GM12878 (cell line): ENCODE measurements at regions not wholly inside any gene's neighbourhood (a gene's known extent, or its start where the extent isn't known, plus 50 kb on each side); places are given as distances from the start of the nearest gene placed in this dataset.

Source experiments
- ATAC-seq: fragments of 200-7000 bp; cut with Tn5 transposase; 3 replicates; pipeline ENCODE4 v1.9.1; 2020; ENCODE audit warnings: mild to moderate bottlenecking, moderate library complexity
- BruUV-seq: library from RNA; stranded (reverse); fragments of 400-500 nt; replicated peaks from 2 replicates; lab custom pipeline; 2021; lab: Mats Ljungman, UMichigan
- CTCF ChIA-PET: fragments of 300-600 bp; sonication (Branson Sonifier 250); formaldehyde crosslinking; extraction: SDS; loops from one replicate; lab custom pipeline; 2021; ENCODE audit warnings: inconsistent platforms; lab: Yijun Ruan, JAX
- POLR2A ChIA-PET: fragments of 350-600 bp; formaldehyde crosslinking; extraction: SDS; loops from one replicate; lab custom pipeline; 2021; ENCODE audit warnings: inconsistent platforms; lab: Charles Lee
- RAD21 ChIA-PET: fragments of 300-600 bp; sonication (Branson Sonifier 250); formaldehyde crosslinking; loops from one replicate; lab custom pipeline; 2023; ENCODE audit warnings: antibody characterized with exemption; ENCODE audit not compliant: unreplicated experiment; lab: Charles Lee
- SMC1A ChIA-PET: fragments of 300-600 bp; sonication (Branson Sonifier 250); formaldehyde crosslinking; loops from one replicate; lab custom pipeline; 2023; ENCODE audit not compliant: unreplicated experiment, uncharacterized antibody; lab: Charles Lee
- DNase-seq: peaks from one replicate; pipeline ENCODE4 v3.0.0-alpha.2; 2011; ENCODE audit warnings: low read depth, low spot score
- FAIRE-seq: peaks from 3 replicates; lab custom pipeline; 2011; peaks lifted over from hg19 to GRCh38; lab: Jason Lieb, UNC
- H2AFZ ChIP-seq: 2 replicates; pipeline ENCODE4 v1.6.0; 2011; ENCODE audit warnings: low read depth, low read length, control low read depth; ENCODE audit not compliant: control insufficient read depth
- H3K27ac ChIP-seq: 2 replicates; pipeline ENCODE4 v1.5.1; 2011; ENCODE audit warnings: control low read depth; ENCODE audit not compliant: control insufficient read depth, insufficient read depth
- H3K27me3 ChIP-seq, 2 experiments: replicated peaks in 1 of 2; 2 replicates each; pipeline versions ENCODE4 v1.6.0 to v1.6.1; 2011; ENCODE audit warnings: low read length in 1 of 2; ENCODE audit not compliant: control insufficient read depth in 2 of 2, insufficient read depth in 2 of 2
- H3K36me3 ChIP-seq, 2 experiments: 2 replicates each; pipeline ENCODE4 v1.5.1; 2011; ENCODE audit warnings: low read length in 1 of 2; ENCODE audit not compliant: control insufficient read depth in 2 of 2, insufficient read depth in 2 of 2
- H3K4me1 ChIP-seq: 2 replicates; pipeline ENCODE4 v1.6.1; 2011; ENCODE audit warnings: mild to moderate bottlenecking, low read length, moderate library complexity, mixed read lengths; ENCODE audit not compliant: control insufficient read depth, insufficient read depth
- H3K4me2 ChIP-seq: 2 replicates; pipeline ENCODE4 v1.6.0; 2011; ENCODE audit warnings: control low read depth; ENCODE audit not compliant: control insufficient read depth, insufficient read depth
- H3K4me3 ChIP-seq: fragments of 200-600 bp; sonication (generic); 2 replicates; pipeline ENCODE4 v1.5.1; 2016
- H3K79me2 ChIP-seq: 2 replicates; pipeline ENCODE4 v1.6.0; 2011; ENCODE audit warnings: low read length; ENCODE audit not compliant: control insufficient read depth, insufficient read depth
- H3K9ac ChIP-seq: 2 replicates; pipeline ENCODE4 v1.8.0; 2011; ENCODE audit warnings: low read length, control low read depth, mixed read lengths; ENCODE audit not compliant: control insufficient read depth, insufficient read depth
- H3K9me3 ChIP-seq: replicated peaks from 3 replicates; pipeline ENCODE4 v1.5.1; 2011; ENCODE audit warnings: mild to moderate bottlenecking, low read length; ENCODE audit not compliant: control insufficient read depth, insufficient read depth
- H4K20me1 ChIP-seq: 2 replicates; pipeline ENCODE4 v1.6.0; 2011; ENCODE audit not compliant: control insufficient read depth, insufficient read depth
- BHLHE40 ChIP-seq, 2 experiments: fragments of 450-650 bp in 1 of 2; IDR thresholded peaks; 2 replicates each; pipeline ENCODE4 v1.6.1; 2011 to 2017; ENCODE audit warnings: low read depth in 2 of 2, borderline replicate concordance in 1 of 2, improper control_type of control experiment in 1 of 2, low read length in 1 of 2, mild to moderate bottlenecking in 1 of 2
- BRCA1 ChIP-seq: IDR thresholded peaks from 2 replicates; pipeline ENCODE4 v1.6.1; 2011; ENCODE audit warnings: low read depth, low read length, improper control_type of control experiment
- ELK1 ChIP-seq: IDR thresholded peaks from 2 replicates; pipeline ENCODE4 v1.6.1; 2012; ENCODE audit warnings: low read depth, low read length, improper control_type of control experiment
- HDGF ChIP-seq: fragments of 450-650 bp; IDR thresholded peaks from 2 replicates; pipeline ENCODE4 v1.6.1; 2016; ENCODE audit warnings: antibody characterized with exemption
- SREBF1 ChIP-seq: IDR thresholded peaks from 2 replicates; pipeline ENCODE4 v1.6.1; 2012; ENCODE audit warnings: mild to moderate bottlenecking, low read length
- TCF7 ChIP-seq: IDR thresholded peaks from 2 replicates; pipeline ENCODE4 v1.6.1; 2014; ENCODE audit warnings: antibody characterized with exemption, borderline replicate concordance
- ZNF274 ChIP-seq: IDR thresholded peaks from one replicate; pipeline ENCODE4 v1.8.0; 2011; ENCODE audit not compliant: insufficient read length, insufficient read depth
- WGBS: methylation state at CpG from one replicate; pipeline ENCODE4 v1.1.6; 2016; ENCODE audit warnings: low lambda C conversion rate; ENCODE audit not compliant: insufficient replicate concordance, insufficient coverage; ENCODE audit errors: missing lambda C conversion rate; 5-methylcytosine and 5-hydroxymethylcytosine counted together
- in situ Hi-C: fragments of 300-500 bp; cut with MboI; formaldehyde crosslinking; loops from 9 replicates; pipeline ENCODE4 v1.14.3; 2018; ENCODE audit warnings: mixed read lengths
- intact Hi-C: fragments of 100-400 bp; cut with micrococcal nuclease; formaldehyde crosslinking; loops from one replicate; pipeline ENCODE4 v1.14.2; 2022; ENCODE audit not compliant: unreplicated experiment
- TF ChIP-seq, protein P1 (sequence below): fragments of 450-650 bp; IDR thresholded peaks from 2 replicates; pipeline ENCODE4 v1.6.1; 2017; ENCODE audit warnings: mild to moderate bottlenecking, moderate library complexity
- TF ChIP-seq, protein P2 (sequence below): fragments of 450-650 bp; IDR thresholded peaks from 2 replicates; pipeline ENCODE4 v1.6.1; 2014; ENCODE audit warnings: mild to moderate bottlenecking
- TF ChIP-seq, protein P3 (sequence below): fragments of 450-650 bp; IDR thresholded peaks from 2 replicates; pipeline ENCODE4 v1.6.1; 2016; ENCODE audit warnings: mild to moderate bottlenecking, moderate library complexity, borderline replicate concordance

GRCh38 chr20:24753130-24753529 is 195.9 kb upstream of the CST7 start:
- RAD21 ChIA-PET: no interaction called here
- FAIRE-seq (no peak), ATAC-seq (no peak), DNase-seq (no peak)
- H3K4me3 ChIP-seq: no peak overlapping the region
- no peaks in the 10 kb centered on the region for H3K4me1 ChIP-seq
- H4K20me1 ChIP-seq: no peaks in the 10 kb centered on the region
- POLR2A ChIA-PET: no interaction called here
- H3K9ac ChIP-seq: no peak overlapping the region
- CTCF ChIA-PET: no interaction called here
- no TSS peak for BruUV-seq
- no peaks in the 10 kb centered on the region for H3K9me3 ChIP-seq
- H3K79me2 ChIP-seq: no peaks in the 10 kb centered on the region
- no peak overlapping the region for H2AFZ ChIP-seq
- SMC1A ChIA-PET: no interaction called here
- H3K27ac ChIP-seq: no peak overlapping the region
- in situ Hi-C loops: no loop called here
- 53% methylated on average over 4 of the region's 4 CpGs for WGBS
- no peaks in the 10 kb centered on the region for H3K27me3 ChIP-seq
- H3K36me3 ChIP-seq: no peaks in the 10 kb centered on the region
- no peak overlapping the region for H3K4me2 ChIP-seq
- intact Hi-C loops: no loop called here
- TF ChIP-seq ZNF274: no peak
- no peak for TF ChIP-seq HDGF
- TF ChIP-seq BRCA1: no peak
- TF ChIP-seq ELK1: no peak
- TF ChIP-seq, protein P1, sequence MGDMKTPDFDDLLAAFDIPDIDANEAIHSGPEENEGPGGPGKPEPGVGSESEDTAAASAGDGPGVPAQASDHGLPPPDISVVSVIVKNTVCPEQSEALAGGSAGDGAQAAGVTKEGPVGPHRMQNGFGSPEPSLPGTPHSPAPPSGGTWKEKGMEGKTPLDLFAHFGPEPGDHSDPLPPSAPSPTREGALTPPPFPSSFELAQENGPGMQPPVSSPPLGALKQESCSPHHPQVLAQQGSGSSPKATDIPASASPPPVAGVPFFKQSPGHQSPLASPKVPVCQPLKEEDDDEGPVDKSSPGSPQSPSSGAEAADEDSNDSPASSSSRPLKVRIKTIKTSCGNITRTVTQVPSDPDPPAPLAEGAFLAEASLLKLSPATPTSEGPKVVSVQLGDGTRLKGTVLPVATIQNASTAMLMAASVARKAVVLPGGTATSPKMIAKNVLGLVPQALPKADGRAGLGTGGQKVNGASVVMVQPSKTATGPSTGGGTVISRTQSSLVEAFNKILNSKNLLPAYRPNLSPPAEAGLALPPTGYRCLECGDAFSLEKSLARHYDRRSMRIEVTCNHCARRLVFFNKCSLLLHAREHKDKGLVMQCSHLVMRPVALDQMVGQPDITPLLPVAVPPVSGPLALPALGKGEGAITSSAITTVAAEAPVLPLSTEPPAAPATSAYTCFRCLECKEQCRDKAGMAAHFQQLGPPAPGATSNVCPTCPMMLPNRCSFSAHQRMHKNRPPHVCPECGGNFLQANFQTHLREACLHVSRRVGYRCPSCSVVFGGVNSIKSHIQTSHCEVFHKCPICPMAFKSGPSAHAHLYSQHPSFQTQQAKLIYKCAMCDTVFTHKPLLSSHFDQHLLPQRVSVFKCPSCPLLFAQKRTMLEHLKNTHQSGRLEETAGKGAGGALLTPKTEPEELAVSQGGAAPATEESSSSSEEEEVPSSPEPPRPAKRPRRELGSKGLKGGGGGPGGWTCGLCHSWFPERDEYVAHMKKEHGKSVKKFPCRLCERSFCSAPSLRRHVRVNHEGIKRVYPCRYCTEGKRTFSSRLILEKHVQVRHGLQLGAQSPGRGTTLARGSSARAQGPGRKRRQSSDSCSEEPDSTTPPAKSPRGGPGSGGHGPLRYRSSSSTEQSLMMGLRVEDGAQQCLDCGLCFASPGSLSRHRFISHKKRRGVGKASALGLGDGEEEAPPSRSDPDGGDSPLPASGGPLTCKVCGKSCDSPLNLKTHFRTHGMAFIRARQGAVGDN: no peak
- no peak for TF ChIP-seq SREBF1
- TF ChIP-seq BHLHE40 (IDR thresholded peaks at IDR 0.05; ENCODE audit: borderline replicate concordance in 1 of 2, low read depth in 2 of 2, low read length in 1 of 2): no peak
- TF ChIP-seq, protein P2, sequence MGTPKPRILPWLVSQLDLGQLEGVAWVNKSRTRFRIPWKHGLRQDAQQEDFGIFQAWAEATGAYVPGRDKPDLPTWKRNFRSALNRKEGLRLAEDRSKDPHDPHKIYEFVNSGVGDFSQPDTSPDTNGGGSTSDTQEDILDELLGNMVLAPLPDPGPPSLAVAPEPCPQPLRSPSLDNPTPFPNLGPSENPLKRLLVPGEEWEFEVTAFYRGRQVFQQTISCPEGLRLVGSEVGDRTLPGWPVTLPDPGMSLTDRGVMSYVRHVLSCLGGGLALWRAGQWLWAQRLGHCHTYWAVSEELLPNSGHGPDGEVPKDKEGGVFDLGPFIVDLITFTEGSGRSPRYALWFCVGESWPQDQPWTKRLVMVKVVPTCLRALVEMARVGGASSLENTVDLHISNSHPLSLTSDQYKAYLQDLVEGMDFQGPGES: no peak
- TF ChIP-seq, protein P3, sequence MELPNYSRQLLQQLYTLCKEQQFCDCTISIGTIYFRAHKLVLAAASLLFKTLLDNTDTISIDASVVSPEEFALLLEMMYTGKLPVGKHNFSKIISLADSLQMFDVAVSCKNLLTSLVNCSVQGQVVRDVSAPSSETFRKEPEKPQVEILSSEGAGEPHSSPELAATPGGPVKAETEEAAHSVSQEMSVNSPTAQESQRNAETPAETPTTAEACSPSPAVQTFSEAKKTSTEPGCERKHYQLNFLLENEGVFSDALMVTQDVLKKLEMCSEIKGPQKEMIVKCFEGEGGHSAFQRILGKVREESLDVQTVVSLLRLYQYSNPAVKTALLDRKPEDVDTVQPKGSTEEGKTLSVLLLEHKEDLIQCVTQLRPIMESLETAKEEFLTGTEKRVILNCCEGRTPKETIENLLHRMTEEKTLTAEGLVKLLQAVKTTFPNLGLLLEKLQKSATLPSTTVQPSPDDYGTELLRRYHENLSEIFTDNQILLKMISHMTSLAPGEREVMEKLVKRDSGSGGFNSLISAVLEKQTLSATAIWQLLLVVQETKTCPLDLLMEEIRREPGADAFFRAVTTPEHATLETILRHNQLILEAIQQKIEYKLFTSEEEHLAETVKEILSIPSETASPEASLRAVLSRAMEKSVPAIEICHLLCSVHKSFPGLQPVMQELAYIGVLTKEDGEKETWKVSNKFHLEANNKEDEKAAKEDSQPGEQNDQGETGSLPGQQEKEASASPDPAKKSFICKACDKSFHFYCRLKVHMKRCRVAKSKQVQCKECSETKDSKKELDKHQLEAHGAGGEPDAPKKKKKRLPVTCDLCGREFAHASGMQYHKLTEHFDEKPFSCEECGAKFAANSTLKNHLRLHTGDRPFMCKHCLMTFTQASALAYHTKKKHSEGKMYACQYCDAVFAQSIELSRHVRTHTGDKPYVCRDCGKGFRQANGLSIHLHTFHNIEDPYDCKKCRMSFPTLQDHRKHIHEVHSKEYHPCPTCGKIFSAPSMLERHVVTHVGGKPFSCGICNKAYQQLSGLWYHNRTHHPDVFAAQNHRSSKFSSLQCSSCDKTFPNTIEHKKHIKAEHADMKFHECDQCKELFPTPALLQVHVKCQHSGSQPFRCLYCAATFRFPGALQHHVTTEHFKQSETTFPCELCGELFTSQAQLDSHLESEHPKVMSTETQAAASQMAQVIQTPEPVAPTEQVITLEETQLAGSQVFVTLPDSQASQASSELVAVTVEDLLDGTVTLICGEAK: no peak
- TF ChIP-seq TCF7: no peak
